Tibial artery (tissue), 4 donors: ENCODE measurements at regions not wholly inside any gene's neighbourhood (a gene's known extent, or its start where the extent isn't known, plus 50 kb on each side); places are given as distances from the start of the nearest gene placed in this dataset.
A peak's percentile ranks its signal among the peaks of the same experiment; 100 is the strongest.
"Not testable (repeated sequence)": the region's sequence is repeated elsewhere in the genome, so short reads cannot be mapped to it uniquely, and the experiment has no call there.

ENCODE experiments used
- DNase-seq, 2 donors: peaks; one replicate each; pipeline ENCODE4 v3.0.0-alpha.2; 2019
- H3K27ac ChIP-seq, 2 donors: fragments of 200-600 bp; sonication (generic) in 1 of 2; 1 replicate in 1 of 2; 2 replicates in 1 of 2; pipeline ENCODE4 v1.5.1; 2018 to 2019; ENCODE audit warnings: mild to moderate bottlenecking in 1 of 2
- H3K27me3 ChIP-seq, 2 donors: fragments of 200-600 bp; sonication (generic) in 1 of 2; one replicate each; pipeline versions ENCODE4 v1.5.1 to v1.6.0; 2016 to 2019
- H3K36me3 ChIP-seq, 3 donors: fragments of 200-600 bp; sonication (generic) in 2 of 3; one replicate each; pipeline ENCODE4 v1.5.1; 2016 to 2019; ENCODE audit warnings: mild to moderate bottlenecking in 2 of 3
- H3K4me1 ChIP-seq, 4 donors: fragments of 200-600 bp; sonication (generic) in 2 of 4; 1 replicate in 3 of 4; 2 replicates in 1 of 4; pipeline ENCODE4 v1.5.1; 2016 to 2019
- H3K4me3 ChIP-seq, 2 donors: fragments of 200-600 bp; sonication (generic) in 1 of 2; 1 replicate in 1 of 2; 2 replicates in 1 of 2; pipeline ENCODE4 v1.5.1; 2018 to 2019; ENCODE audit warnings: mild to moderate bottlenecking in 2 of 2
- H3K9me3 ChIP-seq, 3 donors: fragments of 200-600 bp; sonication (generic) in 1 of 3; one replicate each; pipeline ENCODE4 v1.5.1; 2016 to 2019
- intact Hi-C: fragments of 100-400 bp; cut with DNase I; formaldehyde crosslinking; loops from one replicate; pipeline ENCODE4 v1.15.0; 2023; ENCODE audit warnings: low total_unique reads
- TF ChIP-seq, protein P1 (sequence below), 2 experiments: fragments of 200-600 bp in 1 of 2; fragments of 450-650 bp in 1 of 2; IDR thresholded peaks; one replicate each; pipeline ENCODE4 v1.5.1; 2017 to 2019; ENCODE audit warnings: antibody characterized with exemption in 2 of 2, mild to moderate bottlenecking in 1 of 2, moderate library complexity in 1 of 2

DNA sequence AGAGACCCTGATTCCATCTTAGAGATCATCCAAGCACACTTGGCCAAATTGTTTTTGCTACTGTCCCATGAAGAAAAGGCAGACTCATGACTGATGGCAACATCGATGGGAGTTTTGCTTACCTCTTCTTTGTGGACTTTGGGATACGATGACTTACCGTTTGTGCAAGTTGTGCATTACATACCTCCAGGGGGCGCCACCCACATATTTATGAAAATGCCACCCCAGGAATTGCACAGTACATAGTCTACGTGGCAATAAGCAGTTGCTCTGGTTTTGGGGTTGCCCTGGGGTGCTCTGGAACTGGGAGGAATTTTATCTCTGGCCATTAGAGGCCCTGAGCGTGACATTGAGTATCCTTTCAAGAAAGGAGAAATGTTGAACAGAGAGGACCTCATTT, 139.0 kb upstream of the CCZ1B start:
- H3K27me3 ChIP-seq, H3K4me3 ChIP-seq, H3K4me1 ChIP-seq, H3K36me3 ChIP-seq, intact Hi-C loops, H3K27ac ChIP-seq, H3K9me3 ChIP-seq: not testable (repeated sequence)
- peak in 1 of 2 donors; percentile 35 for DNase-seq
- TF ChIP-seq, protein P1, sequence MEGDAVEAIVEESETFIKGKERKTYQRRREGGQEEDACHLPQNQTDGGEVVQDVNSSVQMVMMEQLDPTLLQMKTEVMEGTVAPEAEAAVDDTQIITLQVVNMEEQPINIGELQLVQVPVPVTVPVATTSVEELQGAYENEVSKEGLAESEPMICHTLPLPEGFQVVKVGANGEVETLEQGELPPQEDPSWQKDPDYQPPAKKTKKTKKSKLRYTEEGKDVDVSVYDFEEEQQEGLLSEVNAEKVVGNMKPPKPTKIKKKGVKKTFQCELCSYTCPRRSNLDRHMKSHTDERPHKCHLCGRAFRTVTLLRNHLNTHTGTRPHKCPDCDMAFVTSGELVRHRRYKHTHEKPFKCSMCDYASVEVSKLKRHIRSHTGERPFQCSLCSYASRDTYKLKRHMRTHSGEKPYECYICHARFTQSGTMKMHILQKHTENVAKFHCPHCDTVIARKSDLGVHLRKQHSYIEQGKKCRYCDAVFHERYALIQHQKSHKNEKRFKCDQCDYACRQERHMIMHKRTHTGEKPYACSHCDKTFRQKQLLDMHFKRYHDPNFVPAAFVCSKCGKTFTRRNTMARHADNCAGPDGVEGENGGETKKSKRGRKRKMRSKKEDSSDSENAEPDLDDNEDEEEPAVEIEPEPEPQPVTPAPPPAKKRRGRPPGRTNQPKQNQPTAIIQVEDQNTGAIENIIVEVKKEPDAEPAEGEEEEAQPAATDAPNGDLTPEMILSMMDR (IDR thresholded peaks at IDR 0.05): peak in 1 of 2 experiments; percentile 26

DNA sequence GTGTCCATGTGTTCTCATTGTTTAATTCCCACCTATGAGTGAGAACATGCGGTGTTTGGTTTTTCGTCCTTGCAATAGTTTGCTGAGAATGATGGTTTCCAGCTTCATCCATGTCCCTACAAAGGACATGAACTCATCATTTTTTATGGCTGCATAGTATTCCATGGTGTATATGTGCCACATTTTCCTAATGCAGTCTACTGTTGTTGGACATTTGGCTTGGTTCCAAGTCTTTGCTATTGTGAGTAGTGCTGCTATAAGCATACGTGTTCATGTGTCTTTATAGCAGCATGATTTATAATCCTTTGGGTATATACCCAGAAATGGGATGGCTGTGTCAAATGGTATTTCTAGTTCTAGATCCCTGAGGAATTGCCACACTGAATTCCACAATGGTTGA, 144.1 kb upstream of the CCZ1B start:
- H3K27me3 ChIP-seq, H3K4me1 ChIP-seq, H3K9me3 ChIP-seq, H3K27ac ChIP-seq, H3K4me3 ChIP-seq, DNase-seq, intact Hi-C loops, H3K36me3 ChIP-seq: not testable (repeated sequence)

DNA sequence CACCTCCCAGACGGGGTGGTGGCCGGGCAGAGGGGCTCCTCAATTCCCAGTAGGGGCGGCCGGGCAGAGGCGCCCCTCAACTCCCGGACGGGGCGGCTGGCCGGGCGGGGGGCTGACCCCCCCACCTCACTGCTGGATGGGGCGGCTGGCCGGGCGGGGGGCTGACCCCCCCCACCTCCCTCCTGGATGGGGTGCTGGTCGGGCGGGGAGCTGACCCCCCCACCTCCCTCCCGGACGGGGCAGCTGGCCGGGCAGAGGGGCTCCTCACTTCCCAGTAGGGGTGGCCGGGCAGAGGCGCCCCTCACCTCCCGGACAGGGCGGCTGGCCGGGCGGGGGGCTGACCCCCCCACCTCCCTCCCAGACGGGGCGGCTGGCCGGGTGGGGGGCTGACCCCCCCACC, 148.8 kb upstream of the CCZ1B start:
- H3K36me3 ChIP-seq, intact Hi-C loops, H3K4me1 ChIP-seq, DNase-seq, H3K27me3 ChIP-seq, H3K9me3 ChIP-seq, H3K27ac ChIP-seq, H3K4me3 ChIP-seq: not testable (repeated sequence)

DNA sequence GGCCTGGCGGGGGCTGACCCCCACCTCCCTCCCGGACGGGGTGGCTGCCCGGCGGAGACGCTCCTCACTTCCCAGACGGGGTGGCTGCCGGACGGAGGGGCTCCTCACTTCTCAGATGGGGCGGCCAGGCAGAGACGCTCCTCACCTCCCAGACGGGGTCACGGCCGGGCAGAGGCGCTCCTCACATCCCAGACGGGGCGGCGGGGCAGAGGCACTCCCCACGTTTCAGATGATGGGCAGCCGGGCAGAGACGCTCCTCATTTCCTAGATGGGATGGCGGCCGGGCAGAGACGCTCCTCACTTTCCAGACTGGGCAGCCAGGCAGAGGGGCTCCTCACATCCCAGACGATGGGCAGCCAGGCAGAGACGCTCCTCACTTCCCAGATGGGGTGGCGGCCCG, 149.3 kb upstream of the CCZ1B start:
- DNase-seq, H3K36me3 ChIP-seq, H3K4me3 ChIP-seq, H3K27ac ChIP-seq, intact Hi-C loops, H3K27me3 ChIP-seq, H3K4me1 ChIP-seq, H3K9me3 ChIP-seq: not testable (repeated sequence)

DNA sequence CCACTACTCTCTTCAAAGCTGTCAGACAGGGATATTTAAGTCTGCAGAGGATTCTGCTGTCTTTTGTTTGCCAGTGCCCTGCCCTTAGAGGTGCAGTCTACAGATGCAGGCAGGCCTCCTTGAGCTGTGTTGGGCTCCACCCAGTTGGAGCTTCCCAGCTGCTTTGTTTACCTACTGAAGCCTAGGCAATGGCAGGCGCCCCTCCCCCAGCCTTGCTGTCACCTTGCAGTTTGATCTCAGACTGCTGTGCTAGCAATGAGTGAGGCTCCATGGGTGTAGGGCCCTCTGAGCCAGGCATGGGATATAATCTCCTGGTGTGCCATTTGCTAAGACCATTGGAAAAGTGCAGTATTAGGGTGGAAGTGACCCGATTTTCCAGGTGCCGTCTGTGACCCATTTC, 151.3 kb upstream of the CCZ1B start:
- H3K9me3 ChIP-seq, DNase-seq, H3K27me3 ChIP-seq, H3K4me1 ChIP-seq, H3K4me3 ChIP-seq, H3K27ac ChIP-seq, intact Hi-C loops, H3K36me3 ChIP-seq: not testable (repeated sequence)

DNA sequence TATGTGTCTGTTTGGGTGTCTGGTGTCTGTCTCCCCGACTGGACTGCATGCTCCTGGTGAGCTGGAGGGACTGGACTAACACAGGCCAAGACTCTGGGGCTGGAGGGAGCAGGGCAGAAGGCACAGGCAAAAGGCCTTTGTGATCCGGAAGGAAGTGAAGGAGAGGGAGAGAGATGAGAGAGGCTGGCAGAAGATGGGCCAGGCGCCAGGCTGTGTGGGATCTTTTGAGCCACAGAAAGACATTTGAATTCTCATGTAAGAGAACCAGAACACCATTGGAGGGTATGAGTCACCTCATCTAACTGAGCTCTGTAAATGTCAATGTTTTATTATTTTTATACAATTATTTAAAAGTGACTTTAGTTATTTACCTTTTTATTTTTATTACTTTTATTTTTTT, 152.3 kb upstream of the CCZ1B start:
- intact Hi-C loops, DNase-seq, H3K4me1 ChIP-seq, H3K9me3 ChIP-seq, H3K36me3 ChIP-seq, H3K27me3 ChIP-seq, H3K4me3 ChIP-seq, H3K27ac ChIP-seq: not testable (repeated sequence)

DNA sequence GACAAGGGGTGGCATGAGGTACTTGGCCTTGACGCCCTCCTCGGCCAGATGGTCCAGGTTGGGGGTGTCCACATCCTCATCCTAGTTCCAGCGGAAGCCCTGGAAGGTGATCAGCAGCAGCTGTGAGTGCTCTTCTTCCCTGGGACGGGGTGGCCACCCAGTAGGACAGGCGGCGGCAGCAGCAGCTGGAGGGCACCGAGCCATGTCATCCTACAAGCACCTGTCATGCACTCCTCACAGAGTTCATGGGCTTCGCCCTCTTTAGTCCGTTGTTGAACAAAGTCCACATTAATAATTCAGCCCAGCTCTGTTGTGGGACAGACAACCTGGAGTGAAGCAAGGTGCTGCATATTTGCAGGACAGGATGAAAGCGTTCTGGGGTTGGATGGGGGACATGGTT, 153.4 kb upstream of the CCZ1B start:
- intact Hi-C loops, H3K27ac ChIP-seq, H3K9me3 ChIP-seq, H3K27me3 ChIP-seq, H3K36me3 ChIP-seq, H3K4me1 ChIP-seq, DNase-seq, H3K4me3 ChIP-seq: not testable (repeated sequence)

DNA sequence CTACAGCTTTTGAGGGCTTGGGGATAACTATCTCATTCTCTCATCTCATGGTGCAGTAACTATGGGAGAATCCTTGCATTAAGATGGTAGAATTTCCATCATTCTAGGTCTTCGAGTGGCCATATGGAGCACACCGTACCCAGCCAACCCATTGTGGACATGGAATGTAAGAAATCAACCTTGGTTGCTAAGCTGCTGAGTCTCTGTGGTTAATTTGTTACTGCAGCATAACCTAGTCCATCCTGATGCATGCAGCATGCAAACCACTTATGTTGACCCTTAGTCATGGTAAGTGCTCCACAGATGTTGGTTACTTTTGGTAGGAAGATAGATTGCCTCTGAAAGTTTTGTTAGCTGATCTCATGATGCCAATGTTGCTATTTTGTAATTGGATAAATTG, 156.3 kb upstream of the CCZ1B start:
- intact Hi-C loops, H3K4me1 ChIP-seq, H3K9me3 ChIP-seq, H3K27me3 ChIP-seq, DNase-seq, H3K36me3 ChIP-seq, H3K27ac ChIP-seq, H3K4me3 ChIP-seq: not testable (repeated sequence)

DNA sequence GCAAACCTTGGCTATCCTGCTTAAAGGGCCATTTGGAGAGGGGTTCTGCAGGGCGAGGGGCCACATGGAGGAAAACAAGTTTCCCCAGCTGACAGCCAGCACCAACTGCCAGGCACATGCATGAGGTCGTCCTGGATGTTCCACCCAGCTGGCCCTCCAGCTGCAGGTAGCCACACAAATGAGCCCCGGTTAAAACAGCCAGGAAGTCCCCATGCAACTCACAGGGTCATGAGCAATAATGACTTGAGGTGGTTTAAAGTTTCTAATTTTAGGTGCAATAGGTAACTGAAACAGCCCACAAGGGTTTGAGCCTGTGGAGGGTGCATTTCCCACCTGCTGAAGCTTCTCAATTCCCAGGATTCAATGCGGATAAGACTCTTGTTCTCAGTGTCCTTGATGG, 160.8 kb upstream of the CCZ1B start:
- H3K9me3 ChIP-seq, DNase-seq, intact Hi-C loops, H3K36me3 ChIP-seq, H3K27ac ChIP-seq, H3K4me3 ChIP-seq, H3K27me3 ChIP-seq, H3K4me1 ChIP-seq: not testable (repeated sequence)

DNA sequence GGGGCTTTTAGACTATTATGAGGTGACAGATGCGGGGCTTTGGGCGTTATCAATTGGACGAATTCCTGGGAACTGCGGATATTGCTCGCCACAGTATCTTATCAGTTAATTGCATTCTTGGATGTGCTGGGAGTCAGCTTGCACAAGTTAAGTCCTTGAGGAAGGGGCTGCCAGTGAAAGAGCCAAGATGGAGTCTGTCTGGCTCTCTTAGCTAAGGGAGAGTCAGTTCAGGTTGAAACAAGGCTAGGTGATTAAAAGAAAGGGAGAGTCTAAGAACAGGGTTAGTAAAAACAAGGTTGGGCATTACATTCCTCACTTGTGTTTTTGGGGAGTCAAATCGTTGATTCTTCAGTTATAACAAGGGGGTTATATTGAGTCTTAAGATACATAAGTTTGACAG, 162.5 kb upstream of the CCZ1B start:
- H3K36me3 ChIP-seq, H3K9me3 ChIP-seq, intact Hi-C loops, H3K4me3 ChIP-seq, DNase-seq, H3K4me1 ChIP-seq, H3K27me3 ChIP-seq, H3K27ac ChIP-seq: not testable (repeated sequence)

DNA sequence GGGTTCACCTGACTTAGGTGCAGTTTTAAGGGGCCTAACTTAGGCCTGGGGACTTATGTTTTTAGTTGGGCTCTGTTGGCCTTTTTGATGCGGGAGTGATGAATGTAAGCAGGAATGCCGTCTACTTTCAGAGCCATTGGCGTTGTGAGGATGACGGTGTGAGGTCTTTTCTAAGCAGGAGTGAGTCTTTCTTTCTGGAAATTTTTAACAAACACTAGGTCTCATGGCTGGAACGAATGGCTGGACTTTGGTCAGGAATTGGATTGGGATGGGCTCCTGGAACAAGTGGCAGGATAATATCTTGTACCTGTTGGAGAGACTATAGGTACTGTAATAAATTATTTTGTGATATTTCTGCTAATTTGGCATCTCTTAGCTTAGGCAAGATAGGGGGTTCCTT, 163.9 kb upstream of the CCZ1B start:
- DNase-seq, H3K9me3 ChIP-seq, intact Hi-C loops, H3K27ac ChIP-seq, H3K36me3 ChIP-seq, H3K4me1 ChIP-seq, H3K4me3 ChIP-seq, H3K27me3 ChIP-seq: not testable (repeated sequence)

DNA sequence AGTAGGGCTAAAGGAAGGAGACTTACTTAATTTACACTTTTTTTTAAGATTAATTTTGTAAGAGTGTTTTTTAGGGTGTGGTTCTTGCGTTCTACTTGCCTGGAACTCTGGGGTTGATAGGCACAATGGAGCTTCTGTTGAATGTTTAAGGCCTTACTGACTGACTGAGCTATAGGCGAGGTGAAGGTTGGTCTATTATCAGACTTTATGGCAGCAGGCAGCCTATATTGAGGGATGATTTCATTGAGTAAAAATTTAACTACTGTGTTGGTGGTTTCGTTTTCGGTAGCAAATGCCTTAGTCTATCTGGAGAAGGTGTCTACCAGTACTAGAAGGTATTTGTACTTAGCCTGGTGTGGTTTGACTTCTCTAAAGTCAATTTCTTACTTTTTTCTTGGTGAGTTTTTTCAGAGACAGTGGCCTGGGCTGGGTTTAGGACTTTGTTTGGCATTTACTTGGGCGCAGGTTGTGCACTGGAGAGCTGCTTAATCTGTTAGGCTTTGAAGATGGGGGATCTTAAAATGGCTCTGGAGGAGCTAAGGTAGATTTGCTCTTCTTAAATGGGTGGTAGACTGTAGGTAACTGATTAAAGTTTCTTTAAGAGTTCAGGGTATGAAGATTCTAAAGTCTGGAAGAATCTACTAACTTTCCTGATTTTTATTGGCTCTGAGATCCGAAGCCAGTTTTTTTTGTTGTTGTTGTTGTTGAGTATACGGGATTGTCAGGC, 164.5 kb upstream of the CCZ1B start:
- H3K4me3 ChIP-seq, H3K9me3 ChIP-seq, H3K36me3 ChIP-seq, H3K27me3 ChIP-seq, H3K27ac ChIP-seq, DNase-seq, intact Hi-C loops, H3K4me1 ChIP-seq: not testable (repeated sequence)

DNA sequence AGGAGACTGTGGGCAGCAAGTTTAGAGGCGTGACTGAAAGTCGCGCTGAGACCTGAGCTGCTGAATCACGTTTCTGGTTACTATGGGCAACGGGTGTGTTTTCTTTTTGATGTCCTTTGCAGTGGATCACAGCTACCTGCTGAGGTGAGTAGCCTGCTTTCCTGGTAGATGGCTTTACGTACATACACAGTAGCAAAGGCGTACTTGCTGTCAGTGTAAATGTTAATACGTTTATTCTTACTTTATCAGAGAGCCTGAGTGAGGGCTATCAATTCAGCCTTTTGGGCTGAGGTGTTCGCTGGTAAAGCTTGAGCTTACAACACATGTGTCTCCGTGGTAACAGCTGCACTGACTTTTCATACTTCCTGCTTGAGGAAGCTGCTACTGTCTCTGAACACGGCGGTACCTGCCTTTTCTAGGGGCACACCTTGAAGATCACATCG, 165.1 kb upstream of the CCZ1B start:
- H3K9me3 ChIP-seq, H3K4me1 ChIP-seq, H3K27me3 ChIP-seq, H3K4me3 ChIP-seq, intact Hi-C loops, H3K27ac ChIP-seq, DNase-seq, H3K36me3 ChIP-seq: not testable (repeated sequence)

DNA sequence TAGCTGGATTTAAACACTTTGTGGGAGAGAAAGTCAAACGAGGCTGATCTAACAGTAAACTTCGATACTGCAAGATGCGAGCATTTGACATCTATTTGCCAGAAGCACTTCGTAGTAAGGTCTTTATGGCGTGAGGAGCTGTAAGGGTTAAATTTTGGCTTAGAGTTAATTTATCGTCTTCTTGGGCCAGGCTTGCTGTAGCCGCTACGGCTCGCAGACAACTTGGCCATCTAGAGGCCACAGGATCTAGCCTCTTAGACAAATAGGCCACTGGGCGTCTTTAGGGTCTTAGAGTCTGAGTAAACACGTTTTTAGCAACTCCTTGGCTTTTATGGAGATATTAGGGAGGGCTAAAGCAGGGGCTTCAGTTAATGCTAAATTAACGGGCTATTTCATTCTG, 165.6 kb upstream of the CCZ1B start:
- H3K9me3 ChIP-seq, H3K4me3 ChIP-seq, H3K27ac ChIP-seq, DNase-seq, H3K4me1 ChIP-seq, intact Hi-C loops, H3K27me3 ChIP-seq, H3K36me3 ChIP-seq: not testable (repeated sequence)
